ENCODE measurements at regions not wholly inside any gene's neighbourhood (a gene's known extent, or its start where the extent isn't known, plus 50 kb on each side); places are given as distances from the start of the nearest gene placed in this dataset.
"Not testable (repeated sequence)": the region's sequence is repeated elsewhere in the genome, so short reads cannot be mapped to it uniquely, and the experiment has no call there.

DNA sequence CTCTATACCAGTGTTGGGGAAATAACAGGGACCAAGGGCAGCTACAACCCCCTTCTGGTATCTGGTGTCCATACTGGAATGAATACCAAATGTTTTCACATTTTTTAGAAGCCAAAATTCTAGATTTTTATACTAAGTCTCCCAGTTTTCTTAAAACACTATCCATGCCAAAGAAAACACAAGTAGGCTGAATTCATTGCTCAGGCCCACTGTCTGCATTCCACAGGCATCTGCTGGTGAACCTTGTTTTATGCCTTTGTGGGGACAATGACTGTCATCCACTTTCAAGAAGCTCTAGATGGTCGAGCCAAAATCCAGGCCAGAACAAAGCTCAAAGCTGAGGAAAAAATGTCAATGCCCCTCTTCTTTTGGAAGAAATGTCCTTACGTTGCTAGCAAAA is 213.4 kb upstream of the RASGEF1B start:
- Histone ChIP-seq H3K36me3 (ENCODE audit: insufficient read depth, low read depth, low read length) (no peaks in the 10 kb centered on the region), H3K9ac (ENCODE audit: low read depth, low read length) (no peak overlapping the region), H3K4me3 (ENCODE audit: low read length) (no peak overlapping the region), H3K9me3 (ENCODE audit: insufficient read depth, low read depth, low read length) (no peaks in the 10 kb centered on the region; the same call in 1 of the 2 replicates), H3K4me1 (ENCODE audit: insufficient read depth, low read length) (peaks cover 5% of the 10 kb centered on the region; the same call in 1 of the 2 replicates), H3K27ac (ENCODE audit: low read length) (no peak overlapping the region), H3K27me3 (ENCODE audit: insufficient read depth, low read length) (no peaks in the 10 kb centered on the region)

GRCh38 chr4:81684352-81684751 is 212.6 kb upstream of the RASGEF1B start:
- Histone ChIP-seq H3K9ac (ENCODE audit: low read depth, low read length) (no peak overlapping the region), H3K36me3 (ENCODE audit: insufficient read depth, low read depth, low read length) (no peaks in the 10 kb centered on the region), H3K27ac (ENCODE audit: low read length) (no peak overlapping the region), H3K4me1 (ENCODE audit: insufficient read depth, low read length) (peaks cover 5% of the 10 kb centered on the region; the same call in 1 of the 2 replicates), H3K9me3 (ENCODE audit: insufficient read depth, low read depth, low read length) (no peaks in the 10 kb centered on the region; the same call in 1 of the 2 replicates), H3K4me3 (ENCODE audit: low read length) (no peak overlapping the region), H3K27me3 (ENCODE audit: insufficient read depth, low read length) (no peaks in the 10 kb centered on the region)

DNA sequence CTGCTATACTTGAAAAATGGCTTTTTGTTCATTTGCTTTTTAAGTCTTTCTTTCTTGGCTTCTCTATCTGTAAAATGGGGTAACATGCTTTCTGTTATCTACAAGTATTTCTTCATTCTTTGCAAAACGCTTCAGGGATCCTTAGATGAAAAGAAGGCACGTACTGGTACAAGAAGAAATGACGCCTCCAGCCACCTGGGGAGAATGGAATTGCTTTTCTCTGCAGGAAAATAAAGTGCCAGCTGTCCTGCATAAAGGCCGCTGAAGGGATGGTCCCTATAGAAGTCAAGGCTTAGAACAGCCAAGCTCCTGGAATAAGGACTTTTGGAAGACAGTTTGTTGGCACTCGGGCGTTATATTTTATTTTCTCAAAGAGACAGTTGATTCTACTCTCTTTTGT is 210.8 kb upstream of the RASGEF1B start:
- Histone ChIP-seq H3K27ac (ENCODE audit: low read length) (no peak overlapping the region), H3K4me3 (ENCODE audit: low read length) (no peak overlapping the region), H3K4me1 (ENCODE audit: insufficient read depth, low read length) (peaks cover 5% of the 10 kb centered on the region; the same call in 1 of the 2 replicates), H3K9me3 (ENCODE audit: insufficient read depth, low read depth, low read length) (no peaks in the 10 kb centered on the region; the same call in 1 of the 2 replicates), H3K27me3 (ENCODE audit: insufficient read depth, low read length) (no peaks in the 10 kb centered on the region), H3K36me3 (ENCODE audit: insufficient read depth, low read depth, low read length) (no peaks in the 10 kb centered on the region), H3K9ac (ENCODE audit: low read depth, low read length) (no peak overlapping the region)

DNA sequence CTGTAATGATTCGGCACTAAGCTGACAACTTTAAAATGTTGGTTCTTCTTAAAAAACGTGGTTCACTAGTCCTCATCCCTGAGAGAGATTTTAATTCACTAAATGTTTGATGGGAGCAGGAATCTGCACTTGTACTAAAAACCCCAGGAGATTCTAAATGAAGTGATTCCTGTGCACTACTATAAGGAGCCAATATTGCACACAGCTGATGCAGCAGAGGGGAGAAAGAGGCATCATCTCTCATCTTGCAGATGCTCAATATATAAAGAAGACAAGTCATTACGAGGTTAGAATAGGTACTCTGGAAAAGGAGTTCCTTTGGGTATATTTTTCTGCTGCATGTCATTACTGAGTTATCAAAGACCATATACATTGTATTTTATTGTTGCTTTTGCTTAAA is 207.6 kb upstream of the RASGEF1B start:
- H3K4me3 ChIP-seq (ENCODE audit: low read length), result no peak overlapping the region
- no peak overlapping the region for H3K9ac ChIP-seq (ENCODE audit: low read depth, low read length)
- H3K4me1 ChIP-seq (ENCODE audit: insufficient read depth, low read length), result peaks cover 5% of the 10 kb centered on the region; the same call in 1 of the 2 replicates
- H3K9me3 ChIP-seq (ENCODE audit: insufficient read depth, low read depth, low read length), result no peaks in the 10 kb centered on the region
- H3K27ac ChIP-seq (ENCODE audit: low read length), result no peak overlapping the region
- no peaks in the 10 kb centered on the region for H3K27me3 ChIP-seq (ENCODE audit: insufficient read depth, low read length)
- no peaks in the 10 kb centered on the region for H3K36me3 ChIP-seq (ENCODE audit: insufficient read depth, low read depth, low read length)

DNA sequence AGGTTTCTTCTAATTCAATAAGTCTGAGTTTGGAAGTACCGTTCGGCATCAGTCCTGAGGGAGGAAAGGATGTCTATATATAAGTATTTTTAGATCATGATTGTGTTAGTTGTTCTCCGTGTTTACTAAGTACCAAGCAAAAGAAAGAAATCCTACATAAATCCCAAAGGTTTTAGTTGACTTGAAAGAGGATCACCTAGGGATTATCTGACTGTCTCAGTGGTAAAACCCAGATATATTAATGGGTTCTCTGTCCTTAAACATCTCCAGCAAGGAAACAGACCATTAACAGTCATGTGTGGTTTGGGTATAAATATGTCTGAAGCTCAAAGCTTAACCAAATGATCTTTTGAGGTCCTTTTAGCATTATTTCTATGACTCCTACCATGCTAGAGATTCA is 207.1 kb upstream of the RASGEF1B start:
- Histone ChIP-seq H3K4me1 (ENCODE audit: insufficient read depth, low read length) (peaks cover 5% of the 10 kb centered on the region; the same call in 1 of the 2 replicates), H3K27ac (ENCODE audit: low read length) (no peak overlapping the region), H3K36me3 (ENCODE audit: insufficient read depth, low read depth, low read length) (no peaks in the 10 kb centered on the region), H3K9ac (ENCODE audit: low read depth, low read length) (no peak overlapping the region), H3K9me3 (ENCODE audit: insufficient read depth, low read depth, low read length) (no peaks in the 10 kb centered on the region), H3K4me3 (ENCODE audit: low read length) (no peak overlapping the region), H3K27me3 (ENCODE audit: insufficient read depth, low read length) (no peaks in the 10 kb centered on the region)

DNA sequence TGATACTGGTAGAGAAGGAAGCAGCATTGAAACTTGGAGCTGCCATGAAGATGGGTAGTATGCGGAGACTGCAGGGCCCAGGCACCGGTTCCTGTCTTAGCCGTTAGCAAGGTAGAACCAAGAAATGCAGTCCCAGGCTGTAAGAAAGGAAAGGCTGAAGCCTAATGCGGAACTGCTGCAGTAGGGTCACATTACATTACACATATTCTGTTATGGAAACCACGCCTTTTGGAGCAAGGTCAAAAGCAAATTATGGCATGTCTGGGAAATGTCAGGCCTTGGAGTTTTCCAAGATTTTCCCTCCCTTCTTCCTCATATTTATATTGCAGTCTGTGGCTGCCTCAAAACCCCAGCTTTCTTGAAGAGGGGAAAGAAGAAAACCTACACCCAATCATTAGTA is 204.8 kb upstream of the RASGEF1B start:
- no peaks in the 10 kb centered on the region for H3K4me1 ChIP-seq (ENCODE audit: insufficient read depth, low read length)
- no peak overlapping the region for H3K4me3 ChIP-seq (ENCODE audit: low read length)
- no peak overlapping the region for H3K27ac ChIP-seq (ENCODE audit: low read length)
- H3K9ac ChIP-seq (ENCODE audit: low read depth, low read length), result no peak overlapping the region
- no peaks in the 10 kb centered on the region for H3K9me3 ChIP-seq (ENCODE audit: insufficient read depth, low read depth, low read length)
- no peaks in the 10 kb centered on the region for H3K27me3 ChIP-seq (ENCODE audit: insufficient read depth, low read length)
- H3K36me3 ChIP-seq (ENCODE audit: insufficient read depth, low read depth, low read length), result no peaks in the 10 kb centered on the region

GRCh38 chr4:81675791-81676393 is 204.2 kb upstream of the RASGEF1B start:
- H3K36me3 ChIP-seq (ENCODE audit: insufficient read depth, low read depth, low read length), result no peaks in the 10 kb centered on the region
- H3K27me3 ChIP-seq (ENCODE audit: insufficient read depth, low read length), result no peaks in the 10 kb centered on the region
- no peak overlapping the region for H3K9ac ChIP-seq (ENCODE audit: low read depth, low read length)
- H3K27ac ChIP-seq (ENCODE audit: low read length), result no peak overlapping the region
- no peak overlapping the region for H3K4me3 ChIP-seq (ENCODE audit: low read length)
- no peaks in the 10 kb centered on the region for H3K4me1 ChIP-seq (ENCODE audit: insufficient read depth, low read length)
- H3K9me3 ChIP-seq (ENCODE audit: insufficient read depth, low read depth, low read length), result no peaks in the 10 kb centered on the region

DNA sequence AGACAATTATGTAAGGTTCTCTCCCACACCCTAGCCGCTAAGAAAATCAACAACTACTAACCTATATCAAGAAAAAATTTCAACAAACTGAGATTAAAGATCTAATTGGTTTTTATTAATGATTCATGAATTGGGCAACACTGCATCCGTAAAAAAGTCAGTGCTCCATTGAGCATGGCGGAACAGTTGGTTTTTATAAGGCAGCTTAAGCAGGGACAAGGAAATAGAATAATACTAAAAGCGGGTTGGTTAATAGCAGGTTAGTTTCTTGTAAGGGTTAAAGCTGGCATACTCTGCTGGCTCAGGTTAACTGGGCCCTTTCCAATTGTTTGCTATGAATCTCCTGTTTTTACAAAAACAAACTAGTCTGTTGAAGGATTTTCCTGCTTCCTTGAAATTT is 202.3 kb upstream of the RASGEF1B start:
- H3K27me3 ChIP-seq (ENCODE audit: insufficient read depth, low read length), result no peaks in the 10 kb centered on the region
- H3K36me3 ChIP-seq (ENCODE audit: insufficient read depth, low read depth, low read length), result no peaks in the 10 kb centered on the region
- no peaks in the 10 kb centered on the region for H3K9me3 ChIP-seq (ENCODE audit: insufficient read depth, low read depth, low read length)
- H3K9ac ChIP-seq (ENCODE audit: low read depth, low read length), result no peak overlapping the region
- no peaks in the 10 kb centered on the region for H3K4me1 ChIP-seq (ENCODE audit: insufficient read depth, low read length)
- no peak overlapping the region for H3K4me3 ChIP-seq (ENCODE audit: low read length)
- H3K27ac ChIP-seq (ENCODE audit: low read length), result no peak overlapping the region

GRCh38 chr4:81668328-81668727 is 196.6 kb upstream of the RASGEF1B start:
- not testable (repeated sequence) for H3K9ac ChIP-seq (ENCODE audit: low read depth, low read length); H3K27me3 ChIP-seq (ENCODE audit: insufficient read depth, low read length); H3K4me1 ChIP-seq (ENCODE audit: insufficient read depth, low read length); H3K4me3 ChIP-seq (ENCODE audit: low read length); H3K9me3 ChIP-seq (ENCODE audit: insufficient read depth, low read depth, low read length); H3K27ac ChIP-seq (ENCODE audit: low read length); H3K36me3 ChIP-seq (ENCODE audit: insufficient read depth, low read depth, low read length)

DNA sequence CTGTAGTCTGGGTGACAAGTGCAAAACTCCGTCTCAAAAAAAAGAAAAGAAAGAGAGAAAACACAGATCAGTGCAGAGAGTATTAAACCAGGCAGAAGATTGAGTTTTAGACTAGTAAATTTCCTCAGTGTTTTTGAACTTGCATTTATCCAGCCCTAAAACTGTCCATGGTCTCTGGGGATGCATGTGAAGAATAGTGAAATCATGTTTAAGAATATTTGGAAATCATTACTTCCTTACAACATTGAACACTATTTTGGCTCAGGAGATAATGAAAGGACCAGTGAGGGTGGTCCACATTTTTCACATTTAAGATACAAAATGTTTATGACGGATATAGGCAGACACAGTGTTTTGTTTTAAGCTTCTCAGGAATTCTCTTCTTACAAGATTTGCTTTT is 195.8 kb upstream of the RASGEF1B start:
- H3K4me1 ChIP-seq (ENCODE audit: insufficient read depth, low read length), result no peaks in the 10 kb centered on the region
- no peak overlapping the region for H3K4me3 ChIP-seq (ENCODE audit: low read length)
- no peak overlapping the region for H3K27ac ChIP-seq (ENCODE audit: low read length)
- H3K9ac ChIP-seq (ENCODE audit: low read depth, low read length), result no peak overlapping the region
- no peaks in the 10 kb centered on the region for H3K9me3 ChIP-seq (ENCODE audit: insufficient read depth, low read depth, low read length)
- H3K36me3 ChIP-seq (ENCODE audit: insufficient read depth, low read depth, low read length), result no peaks in the 10 kb centered on the region
- H3K27me3 ChIP-seq (ENCODE audit: insufficient read depth, low read length), result no peaks in the 10 kb centered on the region

GRCh38 chr4:81666491-81666890 is 194.8 kb upstream of the RASGEF1B start:
- no peak overlapping the region for H3K4me3 ChIP-seq (ENCODE audit: low read length)
- H3K27me3 ChIP-seq (ENCODE audit: insufficient read depth, low read length), result no peaks in the 10 kb centered on the region
- no peaks in the 10 kb centered on the region for H3K9me3 ChIP-seq (ENCODE audit: insufficient read depth, low read depth, low read length)
- no peaks in the 10 kb centered on the region for H3K4me1 ChIP-seq (ENCODE audit: insufficient read depth, low read length)
- no peaks in the 10 kb centered on the region for H3K36me3 ChIP-seq (ENCODE audit: insufficient read depth, low read depth, low read length)
- H3K9ac ChIP-seq (ENCODE audit: low read depth, low read length), result no peak overlapping the region
- no peak overlapping the region for H3K27ac ChIP-seq (ENCODE audit: low read length)

- no peaks in the 10 kb centered on the region for H3K27me3 ChIP-seq (ENCODE audit: insufficient read depth, low read length)
- H3K27ac ChIP-seq (ENCODE audit: low read length), result no peak overlapping the region
- no peaks in the 10 kb centered on the region for H3K4me1 ChIP-seq (ENCODE audit: insufficient read depth, low read length)
- no peak overlapping the region for H3K4me3 ChIP-seq (ENCODE audit: low read length)
- H3K9me3 ChIP-seq (ENCODE audit: insufficient read depth, low read depth, low read length), result no peaks in the 10 kb centered on the region
- no peaks in the 10 kb centered on the region for H3K36me3 ChIP-seq (ENCODE audit: insufficient read depth, low read depth, low read length)
- no peak overlapping the region for H3K9ac ChIP-seq (ENCODE audit: low read depth, low read length)
These were observed 193.9 kb upstream of the RASGEF1B start for GRCh38 chr4:81665649-81666048.

All from iPS-20b (cell line).